H1 (cell line): ENCODE measurements at regions not wholly inside any gene's neighbourhood (a gene's known extent, or its start where the extent isn't known, plus 50 kb on each side); places are given as distances from the start of the nearest gene placed in this dataset.

Experiments
- CBX8 ChIP-seq: fragments of 300-800, 300-1000 bp; sonication (generic); IDR thresholded peaks from 2 replicates; pipeline ENCODE4 v1.7.1; 2016; ENCODE audit warnings: low read depth, low read length, borderline replicate concordance
- CHD7 ChIP-seq: fragments of 300-600 bp; sonication (generic); IDR thresholded peaks from 2 replicates; pipeline ENCODE4 v1.7.1; 2012; ENCODE audit warnings: low read length, moderate library complexity, mild to moderate bottlenecking, inconsistent platforms; ENCODE audit not compliant: insufficient replicate concordance
- POLR2A ChIP-seq, 2 experiments: IDR thresholded peaks; 1 replicate in 1 of 2; 2 replicates in 1 of 2; pipeline ENCODE4 v1.6.1; 2011; ENCODE audit warnings: low read depth in 2 of 2, low read length in 2 of 2, mild to moderate bottlenecking in 2 of 2; ENCODE audit errors: control extremely low read depth in 1 of 2
- RNF2 ChIP-seq: fragments of 200-900, 300-1000 bp; sonication (generic); IDR thresholded peaks from 2 replicates; pipeline ENCODE4 v1.7.1; 2016; ENCODE audit warnings: borderline replicate concordance, low read depth, mild to moderate bottlenecking, antibody characterized with exemption, low read length; ENCODE audit not compliant: poor library complexity, severe bottlenecking; ENCODE audit errors: missing control alignments
- TEAD4 ChIP-seq: IDR thresholded peaks from 2 replicates; pipeline ENCODE4 v1.6.1; 2012; ENCODE audit warnings: low read depth, low read length, inconsistent platforms, mixed read lengths
- YY1 ChIP-seq: IDR thresholded peaks from 2 replicates; pipeline ENCODE4 v1.6.1; 2011; ENCODE audit warnings: low read depth, mild to moderate bottlenecking, low read length
- TF ChIP-seq, protein P1 (sequence below): IDR thresholded peaks from 2 replicates; pipeline ENCODE4 v1.6.1; 2012; ENCODE audit warnings: inconsistent platforms

GRCh38 chr9:89554307-89555035 lies 50.3 kb upstream of the GADD45G start (continued):
- no peak for TF ChIP-seq CHD7
- TF ChIP-seq POLR2A (IDR thresholded peaks at IDR 0.05; ENCODE audit: control extremely low read depth in 1 of 2, low read depth in 2 of 2, low read length in 2 of 2), result no peak
- TF ChIP-seq YY1, result no peak
- no peak for TF ChIP-seq CBX8
- TF ChIP-seq, protein P1, sequence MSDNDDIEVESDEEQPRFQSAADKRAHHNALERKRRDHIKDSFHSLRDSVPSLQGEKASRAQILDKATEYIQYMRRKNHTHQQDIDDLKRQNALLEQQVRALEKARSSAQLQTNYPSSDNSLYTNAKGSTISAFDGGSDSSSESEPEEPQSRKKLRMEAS, result no peak
- TF ChIP-seq TEAD4, result no peak
- no peak for TF ChIP-seq RNF2
